ENCODE measurements at regions not wholly inside any gene's neighbourhood (a gene's known extent, or its start where the extent isn't known, plus 50 kb on each side); places are given as distances from the start of the nearest gene placed in this dataset.

DNA sequence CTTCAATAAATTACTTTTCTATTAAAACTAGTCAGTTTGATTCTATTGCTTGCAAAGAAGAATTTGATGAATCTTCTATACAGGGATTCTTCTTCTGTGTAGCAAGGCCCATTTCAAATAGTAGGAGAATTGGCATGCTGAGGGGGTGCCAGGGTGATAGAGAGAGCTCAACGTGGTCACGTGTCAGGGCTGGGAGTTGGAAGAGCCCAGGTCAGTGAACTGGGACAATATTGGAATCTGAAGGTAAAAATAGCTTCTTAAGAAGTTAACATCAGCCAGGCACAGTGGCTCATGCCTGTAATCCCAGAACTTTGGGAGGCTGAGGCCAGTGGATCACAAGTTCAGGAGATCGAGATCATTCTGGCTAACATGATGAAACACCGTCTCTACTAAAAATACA is 64.1 kb upstream of the TLE1 start:
- TF ChIP-seq, protein P1, sequence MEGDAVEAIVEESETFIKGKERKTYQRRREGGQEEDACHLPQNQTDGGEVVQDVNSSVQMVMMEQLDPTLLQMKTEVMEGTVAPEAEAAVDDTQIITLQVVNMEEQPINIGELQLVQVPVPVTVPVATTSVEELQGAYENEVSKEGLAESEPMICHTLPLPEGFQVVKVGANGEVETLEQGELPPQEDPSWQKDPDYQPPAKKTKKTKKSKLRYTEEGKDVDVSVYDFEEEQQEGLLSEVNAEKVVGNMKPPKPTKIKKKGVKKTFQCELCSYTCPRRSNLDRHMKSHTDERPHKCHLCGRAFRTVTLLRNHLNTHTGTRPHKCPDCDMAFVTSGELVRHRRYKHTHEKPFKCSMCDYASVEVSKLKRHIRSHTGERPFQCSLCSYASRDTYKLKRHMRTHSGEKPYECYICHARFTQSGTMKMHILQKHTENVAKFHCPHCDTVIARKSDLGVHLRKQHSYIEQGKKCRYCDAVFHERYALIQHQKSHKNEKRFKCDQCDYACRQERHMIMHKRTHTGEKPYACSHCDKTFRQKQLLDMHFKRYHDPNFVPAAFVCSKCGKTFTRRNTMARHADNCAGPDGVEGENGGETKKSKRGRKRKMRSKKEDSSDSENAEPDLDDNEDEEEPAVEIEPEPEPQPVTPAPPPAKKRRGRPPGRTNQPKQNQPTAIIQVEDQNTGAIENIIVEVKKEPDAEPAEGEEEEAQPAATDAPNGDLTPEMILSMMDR (IDR thresholded peaks at IDR 0.05) = no peak
- TF ChIP-seq POLR2A (IDR thresholded peaks at IDR 0.05) = no peak

Data from Peyer's patch (tissue), 4 donors.